ENCODE measurements at regions not wholly inside any gene's neighbourhood (a gene's known extent, or its start where the extent isn't known, plus 50 kb on each side); places are given as distances from the start of the nearest gene placed in this dataset.

DNA sequence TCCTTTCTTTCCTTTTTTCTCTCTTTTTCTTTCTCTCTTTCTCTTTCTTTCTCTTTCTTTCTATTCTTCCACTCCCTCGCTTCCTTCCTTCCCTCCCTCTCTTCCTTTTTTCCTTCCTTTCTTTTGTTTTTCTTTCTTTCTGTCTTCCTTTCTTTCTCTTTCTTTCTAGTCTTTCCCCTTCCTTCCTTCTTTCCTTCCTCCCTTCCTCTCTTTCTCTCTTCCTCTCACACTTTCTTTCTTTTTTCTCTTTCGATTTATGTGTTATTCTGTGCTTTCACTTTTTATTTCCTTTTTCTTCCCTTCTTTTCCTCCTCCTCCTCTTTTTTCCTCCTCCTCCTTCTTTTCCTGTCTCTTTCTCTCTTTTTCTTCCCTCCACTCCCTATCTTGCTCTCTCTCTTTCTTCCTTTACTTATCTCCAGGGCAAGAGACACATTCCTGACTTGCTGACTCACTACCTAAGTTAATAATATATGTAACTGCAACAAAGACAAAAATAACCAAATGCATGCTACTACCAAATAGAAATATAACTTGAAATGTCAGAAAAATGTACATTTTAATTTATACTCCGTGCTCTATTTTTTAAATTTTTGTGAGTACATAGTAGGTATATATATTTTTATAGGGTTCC lies 445.5 kb downstream of the GABRG2 start:
- Mint-ChIP-seq H3K9me3 (peaks cover 13% of the 10 kb centered on the region; the same call in 2 of the 3 replicates), H3K27me3 (ENCODE audit: insufficient read depth, low read depth, poor library complexity) (peaks cover 5% of the 10 kb centered on the region), H3K36me3 (ENCODE audit: low read depth) (no peaks in the 10 kb centered on the region; the same call in 2 of the 3 replicates), H3K27ac (no peak overlapping the region; the same call in 1 of the 2 replicates), H3K4me3 (no peak overlapping the region), H3K4me1 (no peaks in the 10 kb centered on the region)
- Histone ChIP-seq H3F3A (replicated peaks; ENCODE audit: low read depth) (no peaks in the 10 kb centered on the region), H3K79me2 (replicated peaks; ENCODE audit: insufficient read depth) (no peaks in the 10 kb centered on the region), H4K20me1 (replicated peaks; ENCODE audit: insufficient read depth) (no peaks in the 10 kb centered on the region), H3K27ac (ENCODE audit: low read depth) (no peak overlapping the region), H3K27me3 (ENCODE audit: insufficient read depth) (no peaks in the 10 kb centered on the region), H3K36me3 (ENCODE audit: insufficient read depth) (no peaks in the 10 kb centered on the region), H2AFZ (no peak overlapping the region), H3K4me1 (ENCODE audit: insufficient read depth) (no peaks in the 10 kb centered on the region), H3K4me2 (no peak overlapping the region), H3K9me2 (ENCODE audit: insufficient read depth) (no peaks in the 10 kb centered on the region), H3K4me3 (no peak overlapping the region)
- ATAC-seq (no peak), DNase-seq (ENCODE audit: low spot score) (no peak)
- TF ChIP-seq JUNB (IDR thresholded peaks at IDR 0.05; ENCODE audit: unreplicated experiment) (no peak), CREB1 (CRISPR knock-in tag; IDR thresholded peaks at IDR 0.05; ENCODE audit: low read depth) (no peak)
- TF ChIP-seq, protein P1, sequence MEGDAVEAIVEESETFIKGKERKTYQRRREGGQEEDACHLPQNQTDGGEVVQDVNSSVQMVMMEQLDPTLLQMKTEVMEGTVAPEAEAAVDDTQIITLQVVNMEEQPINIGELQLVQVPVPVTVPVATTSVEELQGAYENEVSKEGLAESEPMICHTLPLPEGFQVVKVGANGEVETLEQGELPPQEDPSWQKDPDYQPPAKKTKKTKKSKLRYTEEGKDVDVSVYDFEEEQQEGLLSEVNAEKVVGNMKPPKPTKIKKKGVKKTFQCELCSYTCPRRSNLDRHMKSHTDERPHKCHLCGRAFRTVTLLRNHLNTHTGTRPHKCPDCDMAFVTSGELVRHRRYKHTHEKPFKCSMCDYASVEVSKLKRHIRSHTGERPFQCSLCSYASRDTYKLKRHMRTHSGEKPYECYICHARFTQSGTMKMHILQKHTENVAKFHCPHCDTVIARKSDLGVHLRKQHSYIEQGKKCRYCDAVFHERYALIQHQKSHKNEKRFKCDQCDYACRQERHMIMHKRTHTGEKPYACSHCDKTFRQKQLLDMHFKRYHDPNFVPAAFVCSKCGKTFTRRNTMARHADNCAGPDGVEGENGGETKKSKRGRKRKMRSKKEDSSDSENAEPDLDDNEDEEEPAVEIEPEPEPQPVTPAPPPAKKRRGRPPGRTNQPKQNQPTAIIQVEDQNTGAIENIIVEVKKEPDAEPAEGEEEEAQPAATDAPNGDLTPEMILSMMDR (conservative IDR thresholded peaks at IDR 0.05; ENCODE audit: low read depth in 2 of 2) = no peak
- TF ChIP-seq, protein P2, sequence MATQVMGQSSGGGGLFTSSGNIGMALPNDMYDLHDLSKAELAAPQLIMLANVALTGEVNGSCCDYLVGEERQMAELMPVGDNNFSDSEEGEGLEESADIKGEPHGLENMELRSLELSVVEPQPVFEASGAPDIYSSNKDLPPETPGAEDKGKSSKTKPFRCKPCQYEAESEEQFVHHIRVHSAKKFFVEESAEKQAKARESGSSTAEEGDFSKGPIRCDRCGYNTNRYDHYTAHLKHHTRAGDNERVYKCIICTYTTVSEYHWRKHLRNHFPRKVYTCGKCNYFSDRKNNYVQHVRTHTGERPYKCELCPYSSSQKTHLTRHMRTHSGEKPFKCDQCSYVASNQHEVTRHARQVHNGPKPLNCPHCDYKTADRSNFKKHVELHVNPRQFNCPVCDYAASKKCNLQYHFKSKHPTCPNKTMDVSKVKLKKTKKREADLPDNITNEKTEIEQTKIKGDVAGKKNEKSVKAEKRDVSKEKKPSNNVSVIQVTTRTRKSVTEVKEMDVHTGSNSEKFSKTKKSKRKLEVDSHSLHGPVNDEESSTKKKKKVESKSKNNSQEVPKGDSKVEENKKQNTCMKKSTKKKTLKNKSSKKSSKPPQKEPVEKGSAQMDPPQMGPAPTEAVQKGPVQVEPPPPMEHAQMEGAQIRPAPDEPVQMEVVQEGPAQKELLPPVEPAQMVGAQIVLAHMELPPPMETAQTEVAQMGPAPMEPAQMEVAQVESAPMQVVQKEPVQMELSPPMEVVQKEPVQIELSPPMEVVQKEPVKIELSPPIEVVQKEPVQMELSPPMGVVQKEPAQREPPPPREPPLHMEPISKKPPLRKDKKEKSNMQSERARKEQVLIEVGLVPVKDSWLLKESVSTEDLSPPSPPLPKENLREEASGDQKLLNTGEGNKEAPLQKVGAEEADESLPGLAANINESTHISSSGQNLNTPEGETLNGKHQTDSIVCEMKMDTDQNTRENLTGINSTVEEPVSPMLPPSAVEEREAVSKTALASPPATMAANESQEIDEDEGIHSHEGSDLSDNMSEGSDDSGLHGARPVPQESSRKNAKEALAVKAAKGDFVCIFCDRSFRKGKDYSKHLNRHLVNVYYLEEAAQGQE (IDR thresholded peaks at IDR 0.05; ENCODE audit: unreplicated experiment) = no peak

- Mint-ChIP-seq H3K4me1 (no peaks in the 10 kb centered on the region), H3K36me3 (ENCODE audit: low read depth) (no peaks in the 10 kb centered on the region; the same call in 2 of the 3 replicates), H3K9me3 (peaks cover 13% of the 10 kb centered on the region; the same call in 2 of the 3 replicates), H3K4me3 (no peak overlapping the region), H3K27me3 (ENCODE audit: insufficient read depth, low read depth, poor library complexity) (peaks cover 5% of the 10 kb centered on the region), H3K27ac (no peak overlapping the region)
- H3K4me2 ChIP-seq = no peak overlapping the region
- DNase-seq (ENCODE audit: low spot score) (no peak), ATAC-seq (no peak)
- no peaks in the 10 kb centered on the region for H3K36me3 ChIP-seq (ENCODE audit: insufficient read depth)
- H4K20me1 ChIP-seq (replicated peaks; ENCODE audit: insufficient read depth) = no peaks in the 10 kb centered on the region
- H3K79me2 ChIP-seq (replicated peaks; ENCODE audit: insufficient read depth) = no peaks in the 10 kb centered on the region
- H3K27ac ChIP-seq (ENCODE audit: low read depth) = no peak overlapping the region
- H3F3A ChIP-seq (replicated peaks; ENCODE audit: low read depth) = no peaks in the 10 kb centered on the region
- H3K4me1 ChIP-seq (ENCODE audit: insufficient read depth) = no peaks in the 10 kb centered on the region
- H3K4me3 ChIP-seq = no peak overlapping the region
- H3K27me3 ChIP-seq (ENCODE audit: insufficient read depth) = no peaks in the 10 kb centered on the region
- H2AFZ ChIP-seq = no peak overlapping the region
- no peaks in the 10 kb centered on the region for H3K9me2 ChIP-seq (ENCODE audit: insufficient read depth)
- TF ChIP-seq CREB1 (CRISPR knock-in tag; IDR thresholded peaks at IDR 0.05; ENCODE audit: low read depth) (no peak), NANOG (IDR thresholded peaks at IDR 0.05; ENCODE audit: borderline replicate concordance) (no peak), JUNB (IDR thresholded peaks at IDR 0.05; ENCODE audit: unreplicated experiment) (no peak), ZNF462 (CRISPR knock-in tag; IDR thresholded peaks at IDR 0.05) (no peak)
- TF ChIP-seq, protein P3, sequence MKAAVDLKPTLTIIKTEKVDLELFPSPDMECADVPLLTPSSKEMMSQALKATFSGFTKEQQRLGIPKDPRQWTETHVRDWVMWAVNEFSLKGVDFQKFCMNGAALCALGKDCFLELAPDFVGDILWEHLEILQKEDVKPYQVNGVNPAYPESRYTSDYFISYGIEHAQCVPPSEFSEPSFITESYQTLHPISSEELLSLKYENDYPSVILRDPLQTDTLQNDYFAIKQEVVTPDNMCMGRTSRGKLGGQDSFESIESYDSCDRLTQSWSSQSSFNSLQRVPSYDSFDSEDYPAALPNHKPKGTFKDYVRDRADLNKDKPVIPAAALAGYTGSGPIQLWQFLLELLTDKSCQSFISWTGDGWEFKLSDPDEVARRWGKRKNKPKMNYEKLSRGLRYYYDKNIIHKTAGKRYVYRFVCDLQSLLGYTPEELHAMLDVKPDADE (IDR thresholded peaks at IDR 0.05) = no peak
These were observed 446.5 kb downstream of the GABRG2 start for GRCh38 chr5:162514116-162514515.

Measured in GM23338 (cell line).